Activated CD4-positive, CD25-positive, alpha-beta regulatory T cell treated with anti-CD3 and anti-CD28 coated beads, Interleukin-2, amount 50 U/mL, for 16 hours (primary cell): ENCODE measurements at regions not wholly inside any gene's neighbourhood (a gene's known extent, or its start where the extent isn't known, plus 50 kb on each side); places are given as distances from the start of the nearest gene placed in this dataset.
A peak's percentile ranks its signal among the peaks of the same experiment; 100 is the strongest.

Experiments
- DNase-seq: peaks from one replicate; pipeline ENCODE4 v3.0.0-alpha.2; 2020; ENCODE audit warnings: low read depth, low spot score

GRCh38 chr9:3732077-3733038 is 206.6 kb upstream of the RFX3 start:
- peak; percentile 11 for DNase-seq

- no peak for DNase-seq
Measured at GRCh38 chr9:3730511-3730922, 204.7 kb upstream of the RFX3 start.

DNA sequence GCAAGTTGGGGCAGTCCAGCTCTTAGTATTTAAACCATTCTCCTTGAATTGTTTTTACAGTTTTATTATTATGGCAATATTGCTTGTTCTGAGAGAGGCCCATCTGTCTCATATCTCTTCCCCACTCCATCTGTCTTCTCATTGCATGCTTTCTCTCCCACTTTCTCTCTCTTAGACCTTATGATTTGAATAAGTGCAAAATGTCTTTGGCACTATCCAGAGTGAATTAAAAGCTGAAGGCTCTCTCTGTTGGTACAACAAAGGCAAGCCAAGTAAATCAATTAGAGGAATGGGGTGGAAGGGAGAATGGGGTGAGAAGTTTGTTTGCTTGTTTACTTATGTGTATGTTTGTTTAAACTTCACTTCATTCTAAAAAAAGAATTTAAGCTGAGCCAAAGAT is 195.3 kb upstream of the RFX3 start:
- DNase-seq, result no peak

GRCh38 chr9:3719286-3719685 is 193.5 kb upstream of the RFX3 start:
- DNase-seq, result no peak

- no peak for DNase-seq
Measured at GRCh38 chr9:3716415-3716814, 190.6 kb upstream of the RFX3 start.

- DNase-seq, result no peak
Measured at GRCh38 chr9:3708751-3709150, 182.9 kb upstream of the RFX3 start.

DNA sequence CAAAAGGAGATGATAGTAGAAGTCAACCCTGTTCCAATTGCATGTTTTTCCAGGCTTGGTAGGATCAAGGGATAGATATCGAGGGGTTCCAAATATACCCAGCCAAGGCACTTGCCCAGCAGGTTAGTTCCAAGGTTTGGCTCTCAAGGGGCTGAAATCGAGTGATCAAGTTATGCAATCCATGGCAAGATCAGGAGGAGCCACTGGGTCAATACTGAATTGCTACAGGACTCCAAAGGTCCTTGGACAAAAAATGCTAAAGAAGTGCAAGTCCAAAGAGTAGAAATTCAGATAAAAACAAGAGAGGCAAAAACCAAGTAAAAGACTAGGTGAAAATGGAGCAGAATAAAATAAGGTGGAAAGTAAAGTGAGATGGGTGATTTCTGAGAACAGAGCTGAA is 179.1 kb upstream of the RFX3 start:
- DNase-seq, result no peak

DNA sequence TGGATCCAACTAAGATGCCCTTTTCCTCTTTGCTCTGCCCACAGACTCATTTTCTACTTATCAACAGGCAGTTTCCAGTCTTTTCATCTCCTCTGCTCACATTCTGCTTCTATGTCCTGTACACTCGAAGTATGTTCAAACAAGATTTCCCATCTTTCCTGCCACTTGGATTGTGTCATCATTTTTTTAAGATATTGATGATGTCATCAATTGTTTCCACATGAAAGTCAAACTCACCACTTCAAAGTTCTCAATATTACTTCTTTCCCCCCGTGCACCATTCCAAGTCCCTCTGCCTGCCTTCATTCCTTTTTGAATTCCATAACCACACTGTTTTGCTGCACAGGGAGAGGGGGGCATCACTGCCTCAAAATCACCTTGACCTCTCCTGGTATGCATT is 175.0 kb upstream of the RFX3 start:
- no peak for DNase-seq

GRCh38 chr9:3699883-3700282 is 174.1 kb upstream of the RFX3 start:
- DNase-seq, result no peak

- no peak for DNase-seq
Measured at GRCh38 chr9:3698531-3698930, 172.7 kb upstream of the RFX3 start.

GRCh38 chr9:3698076-3698475 is 172.3 kb upstream of the RFX3 start:
- DNase-seq, result no peak

- no peak for DNase-seq
Measured at GRCh38 chr9:3696368-3696767, 170.6 kb upstream of the RFX3 start.

DNA sequence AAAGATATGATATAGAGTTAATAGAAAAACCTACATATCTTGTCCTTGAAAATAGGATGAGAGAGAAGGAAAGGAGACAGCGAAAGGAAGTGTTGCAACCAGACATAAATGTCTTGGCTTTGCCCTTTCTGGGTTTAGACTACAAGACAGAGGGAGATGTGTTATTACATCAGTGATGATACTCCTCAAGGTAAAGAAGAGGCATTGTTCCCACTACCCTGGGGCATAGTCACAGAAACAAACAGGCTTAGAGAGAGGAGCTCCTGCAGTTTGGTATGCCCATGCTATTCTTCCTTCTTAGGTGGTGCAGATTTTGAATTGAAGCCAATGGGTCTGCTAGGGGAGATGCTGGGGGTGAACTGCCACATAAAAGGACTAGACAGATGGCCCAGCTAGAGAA is 166.8 kb upstream of the RFX3 start:
- no peak for DNase-seq

GRCh38 chr9:3689555-3689954 is 163.8 kb upstream of the RFX3 start:
- DNase-seq, result no peak

GRCh38 chr9:3687145-3687544 is 161.3 kb upstream of the RFX3 start:
- DNase-seq, result no peak

DNA sequence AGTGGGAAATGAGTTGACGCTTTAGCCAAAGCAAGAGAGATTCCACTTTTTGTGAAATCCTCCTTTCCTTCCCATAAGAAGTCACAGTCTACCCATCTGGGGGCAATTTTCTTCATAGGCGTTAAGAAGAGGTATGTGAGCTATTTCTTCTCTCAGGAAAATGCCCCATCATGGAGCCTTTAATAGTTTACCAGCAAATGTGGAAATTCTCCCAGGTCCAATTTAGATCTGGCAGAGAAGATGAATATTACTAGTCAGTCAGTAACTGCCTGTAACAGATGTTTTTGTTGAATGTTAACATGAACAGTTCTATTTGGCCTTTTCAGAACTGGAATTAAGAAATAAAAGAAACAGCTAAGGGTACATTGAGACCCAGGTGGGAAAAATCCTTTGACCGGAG is 156.4 kb upstream of the RFX3 start:
- no peak for DNase-seq

GRCh38 chr9:3677541-3677940 is 151.7 kb upstream of the RFX3 start:
- DNase-seq, result no peak

DNA sequence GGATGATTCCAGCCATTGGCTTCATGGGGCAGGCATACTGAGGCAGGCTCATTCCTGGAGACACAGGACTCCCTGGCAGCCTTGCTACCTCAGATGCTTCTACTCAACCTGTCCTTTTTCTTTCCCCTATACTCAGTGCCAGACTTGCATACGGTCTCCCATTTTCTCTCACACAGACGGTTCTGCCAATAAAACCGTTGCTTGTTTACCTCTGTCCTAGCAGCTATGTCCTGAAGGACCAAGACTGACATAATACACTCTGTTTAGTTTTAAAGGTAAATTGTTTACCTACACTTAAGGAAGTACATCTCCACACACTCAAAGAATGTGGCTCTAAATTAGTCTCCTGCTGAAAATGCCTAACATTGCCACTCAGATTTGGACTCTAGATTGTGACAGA is 151.0 kb upstream of the RFX3 start:
- DNase-seq, result no peak

GRCh38 chr9:3675946-3676345 is 150.1 kb upstream of the RFX3 start:
- no peak for DNase-seq

DNA sequence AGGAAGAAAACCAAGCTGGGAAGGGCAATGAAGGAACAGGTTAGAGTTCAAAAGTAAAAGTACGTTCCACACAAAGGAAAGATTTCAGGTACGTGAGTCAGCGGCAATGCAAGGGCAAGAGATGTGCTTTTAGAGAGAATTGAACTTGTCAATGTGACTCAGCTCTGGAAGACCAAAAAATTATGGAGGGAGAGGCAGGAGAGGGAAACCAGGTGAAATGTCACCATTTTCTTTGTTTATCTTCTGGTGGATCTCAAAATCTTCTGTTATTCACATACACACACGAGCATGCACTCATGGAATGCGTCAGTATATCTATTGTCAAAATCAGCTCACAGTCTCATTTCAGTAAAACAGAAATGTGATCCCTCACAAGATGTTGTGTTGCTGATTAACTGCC is 148.8 kb upstream of the RFX3 start:
- no peak for DNase-seq

DNA sequence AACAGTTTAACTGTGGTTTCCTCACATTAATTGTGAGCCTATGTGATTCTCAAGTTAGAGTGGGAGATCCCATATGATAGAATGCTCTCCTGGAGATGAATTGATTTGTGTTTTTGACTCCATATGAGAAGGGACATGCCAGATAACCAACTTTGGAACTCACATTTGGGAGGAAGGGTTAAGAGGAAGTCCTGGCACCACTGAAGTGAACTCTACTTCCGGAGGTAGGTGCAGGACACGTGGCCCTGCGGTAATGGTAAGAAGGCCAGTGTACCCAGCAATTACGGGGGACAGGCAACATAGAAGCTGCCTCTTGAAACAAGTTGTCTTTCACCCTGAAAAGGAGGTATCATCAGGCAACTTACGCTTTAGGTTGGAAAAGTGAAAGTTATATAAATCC is 146.6 kb upstream of the RFX3 start:
- DNase-seq, result no peak

DNA sequence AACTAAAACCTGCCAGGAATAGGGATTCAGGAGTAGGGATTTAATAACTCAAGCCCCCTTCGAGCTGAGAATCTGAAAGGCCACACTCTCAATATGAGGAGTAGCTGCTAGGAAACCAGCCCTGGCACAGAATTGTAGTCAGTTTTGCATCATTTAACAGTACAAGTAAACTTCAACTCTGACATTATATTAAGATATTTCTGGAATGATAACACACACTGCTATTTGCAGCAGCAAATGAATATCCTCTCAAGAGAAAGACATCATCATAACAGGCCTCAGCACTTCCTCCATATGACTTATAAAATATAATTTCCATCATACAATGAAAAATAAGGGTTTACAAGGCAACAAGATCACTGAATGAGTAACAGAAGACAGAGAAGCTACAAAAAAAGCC is 138.2 kb upstream of the RFX3 start:
- no peak for DNase-seq

GRCh38 chr9:3662671-3663070 is 136.9 kb upstream of the RFX3 start:
- DNase-seq, result no peak

- no peak for DNase-seq
Measured at GRCh38 chr9:3660936-3661335, 135.1 kb upstream of the RFX3 start.
